Smooth muscle cell (in vitro differentiated cells): ENCODE measurements at regions not wholly inside any gene's neighbourhood (a gene's known extent, or its start where the extent isn't known, plus 50 kb on each side); places are given as distances from the start of the nearest gene placed in this dataset.
"Not testable (repeated sequence)": the region's sequence is repeated elsewhere in the genome, so short reads cannot be mapped to it uniquely, and the experiment has no call there.

Experiments
- DNase-seq: peaks from one replicate; lab custom pipeline; 2025; ENCODE audit not compliant: unreplicated experiment; lab: John Stamatoyannopoulos, UW
- H2AFZ ChIP-seq: fragments of 200-600 bp; sonication (generic); 2 replicates; pipeline ENCODE4 v1.6.0; 2016; ENCODE audit warnings: antibody characterized with exemption, low read depth, mild to moderate bottlenecking
- H3F3A ChIP-seq: fragments of 200-600 bp; sonication (generic); 2 replicates; pipeline ENCODE4 v1.6.0; 2017; ENCODE audit warnings: antibody characterized with exemption, low read depth
- H3K27ac ChIP-seq: fragments of 200-600 bp; sonication (generic); 2 replicates; pipeline ENCODE4 v1.5.1; 2016; ENCODE audit warnings: low read depth, mild to moderate bottlenecking
- H3K27me3 ChIP-seq: fragments of 200-600 bp; sonication (generic); 2 replicates; pipeline ENCODE4 v1.6.1; 2016; ENCODE audit warnings: low read depth, mild to moderate bottlenecking
- H3K36me3 ChIP-seq: fragments of 200-600 bp; sonication (generic); 2 replicates; pipeline ENCODE4 v1.5.1; 2016; ENCODE audit warnings: low read depth
- H3K4me1 ChIP-seq: fragments of 200-600 bp; sonication (generic); 2 replicates; pipeline ENCODE4 v1.5.1; 2016; ENCODE audit warnings: low read depth
- H3K4me2 ChIP-seq: fragments of 200-600 bp; sonication (generic); 2 replicates; pipeline ENCODE4 v1.6.0; 2016; ENCODE audit warnings: mild to moderate bottlenecking
- H3K4me3 ChIP-seq: fragments of 200-600 bp; sonication (generic); 2 replicates; pipeline ENCODE4 v1.5.1; 2016; ENCODE audit warnings: mild to moderate bottlenecking
- H3K79me2 ChIP-seq: fragments of 200-600 bp; sonication (generic); 2 replicates; pipeline ENCODE4 v1.6.0; 2016; ENCODE audit warnings: low read depth, mild to moderate bottlenecking
- H3K9ac ChIP-seq: fragments of 200-600 bp; sonication (generic); 2 replicates; pipeline ENCODE4 v1.6.0; 2016; ENCODE audit warnings: low read depth
- H3K9me3 ChIP-seq: fragments of 200-600 bp; sonication (generic); replicated peaks from 2 replicates; pipeline ENCODE4 v1.5.1; 2016; ENCODE audit warnings: low read depth
- H4K20me1 ChIP-seq: fragments of 200-600 bp; sonication (generic); 2 replicates; pipeline ENCODE4 v1.6.0; 2016; ENCODE audit warnings: low read depth
- WGBS: methylation state at CpG from one replicate; pipeline ENCODE4 v1.1.7; 2016; ENCODE audit warnings: low lambda C conversion rate; 5-methylcytosine and 5-hydroxymethylcytosine counted together
- TF ChIP-seq, protein P1 (sequence below): fragments of 200-600 bp; sonication (generic); IDR thresholded peaks from 2 replicates; pipeline ENCODE4 v1.5.1; 2017; ENCODE audit warnings: borderline replicate concordance, mild to moderate bottlenecking, antibody characterized with exemption; ENCODE audit not compliant: insufficient read depth, poor library complexity, severe bottlenecking

DNA sequence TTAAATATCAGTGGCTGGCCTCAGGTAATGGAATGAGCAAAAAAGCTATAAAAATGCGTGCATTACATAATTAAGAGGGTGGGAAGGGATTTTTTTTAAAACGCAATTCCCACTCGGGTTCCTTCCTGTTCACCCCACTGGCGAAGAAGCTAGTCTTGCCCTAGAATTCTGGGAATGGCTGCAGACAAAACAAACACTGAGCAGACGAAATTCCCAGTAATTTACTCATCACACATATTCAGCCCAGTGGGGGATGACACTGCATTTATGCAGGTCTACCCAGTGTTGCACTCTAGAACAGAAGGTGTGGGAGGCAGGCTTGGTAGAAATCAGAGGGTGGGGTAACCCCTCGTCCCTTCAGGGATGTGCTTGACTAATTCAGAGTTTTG is 2695.0 kb upstream of the DEFB115 start:
- H3F3A ChIP-seq: peaks cover 5% of the 10 kb centered on the region
- H3K27me3 ChIP-seq: no peaks in the 10 kb centered on the region
- H3K9me3 ChIP-seq: peaks cover 3% of the 10 kb centered on the region
- H3K4me3 ChIP-seq: peak overlapping the region; percentile 8
- no peak for DNase-seq
- no peaks in the 10 kb centered on the region for H3K79me2 ChIP-seq
- peak overlapping the region; percentile 70 for H3K9ac ChIP-seq
- H3K27ac ChIP-seq: peak overlapping the region; percentile 94
- H3K4me2 ChIP-seq: peak overlapping the region; percentile 66
- H4K20me1 ChIP-seq: no peaks in the 10 kb centered on the region
- H3K4me1 ChIP-seq: no peaks in the 10 kb centered on the region
- no peaks in the 10 kb centered on the region for H3K36me3 ChIP-seq
- peak overlapping the region; percentile 34 for H2AFZ ChIP-seq
- TF ChIP-seq, protein P1, sequence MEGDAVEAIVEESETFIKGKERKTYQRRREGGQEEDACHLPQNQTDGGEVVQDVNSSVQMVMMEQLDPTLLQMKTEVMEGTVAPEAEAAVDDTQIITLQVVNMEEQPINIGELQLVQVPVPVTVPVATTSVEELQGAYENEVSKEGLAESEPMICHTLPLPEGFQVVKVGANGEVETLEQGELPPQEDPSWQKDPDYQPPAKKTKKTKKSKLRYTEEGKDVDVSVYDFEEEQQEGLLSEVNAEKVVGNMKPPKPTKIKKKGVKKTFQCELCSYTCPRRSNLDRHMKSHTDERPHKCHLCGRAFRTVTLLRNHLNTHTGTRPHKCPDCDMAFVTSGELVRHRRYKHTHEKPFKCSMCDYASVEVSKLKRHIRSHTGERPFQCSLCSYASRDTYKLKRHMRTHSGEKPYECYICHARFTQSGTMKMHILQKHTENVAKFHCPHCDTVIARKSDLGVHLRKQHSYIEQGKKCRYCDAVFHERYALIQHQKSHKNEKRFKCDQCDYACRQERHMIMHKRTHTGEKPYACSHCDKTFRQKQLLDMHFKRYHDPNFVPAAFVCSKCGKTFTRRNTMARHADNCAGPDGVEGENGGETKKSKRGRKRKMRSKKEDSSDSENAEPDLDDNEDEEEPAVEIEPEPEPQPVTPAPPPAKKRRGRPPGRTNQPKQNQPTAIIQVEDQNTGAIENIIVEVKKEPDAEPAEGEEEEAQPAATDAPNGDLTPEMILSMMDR: no peak
- WGBS: 39% methylated on average over 6 of the region's 6 CpGs

DNA sequence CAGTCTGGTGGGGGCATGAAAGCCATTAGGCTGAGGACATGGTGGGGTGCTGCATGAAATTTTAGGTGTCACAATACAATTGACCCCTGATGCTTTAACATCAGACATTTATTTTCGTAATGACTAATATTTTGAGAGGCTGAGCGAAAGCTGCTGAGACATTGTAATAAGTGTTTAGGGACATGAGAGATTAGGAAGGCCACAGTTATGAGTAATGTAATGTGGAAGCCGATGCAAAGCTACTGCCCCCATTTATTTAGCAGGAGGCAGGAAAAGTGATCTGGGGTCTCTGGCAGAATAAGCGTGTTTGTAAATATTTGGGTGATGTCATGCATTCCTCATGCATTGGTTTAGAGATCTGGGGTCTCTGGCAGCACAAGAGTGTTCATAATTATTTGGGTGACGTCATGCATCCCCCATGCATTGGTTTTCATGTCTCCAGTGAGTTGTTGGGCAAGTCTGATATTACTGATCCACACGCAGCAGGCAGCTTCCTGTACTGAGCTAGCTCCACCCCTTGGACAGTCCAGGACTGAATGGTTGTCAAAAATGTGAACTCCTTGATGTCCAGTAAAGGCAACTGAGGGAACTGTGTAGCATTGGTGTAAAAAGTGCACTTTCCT is 2694.5 kb upstream of the DEFB115 start:
- peak overlapping the region; percentile 66 for H3K4me2 ChIP-seq
- not testable (repeated sequence) for H3K36me3 ChIP-seq, DNase-seq, H3K79me2 ChIP-seq, H3K9me3 ChIP-seq, H3K4me3 ChIP-seq, H3F3A ChIP-seq, H3K27me3 ChIP-seq, H3K4me1 ChIP-seq, H4K20me1 ChIP-seq
- peak overlapping the region; percentile 73 for H3K9ac ChIP-seq
- WGBS: 42% methylated on average over 6 of the region's 6 CpGs
- H3K27ac ChIP-seq: peak overlapping the region; percentile 94
- peak overlapping the region; percentile 24 for H2AFZ ChIP-seq

DNA sequence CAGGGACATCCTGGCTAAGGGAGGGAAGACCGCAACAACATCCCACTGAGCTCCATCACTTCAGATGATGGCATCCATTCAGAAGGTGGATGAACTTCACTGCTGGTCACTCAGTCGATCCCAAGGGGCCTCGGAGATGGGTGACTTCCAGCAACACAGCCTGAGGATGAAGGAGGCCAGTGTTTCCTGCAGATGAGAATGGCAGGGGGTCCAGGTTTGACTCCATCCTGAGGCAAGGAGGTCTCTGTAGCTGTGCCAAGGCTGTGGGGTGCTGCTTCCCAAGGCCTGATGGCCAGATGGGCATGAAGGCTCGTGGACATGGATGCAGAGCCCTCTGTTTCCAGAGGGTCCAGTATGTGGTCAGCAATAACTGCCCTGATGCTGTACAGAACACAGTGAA is 2693.4 kb upstream of the DEFB115 start:
- peak overlapping the region; percentile 73 for H3K9ac ChIP-seq
- not testable (repeated sequence) for H2AFZ ChIP-seq, H3K4me1 ChIP-seq, H3K4me3 ChIP-seq, H3K9me3 ChIP-seq, H3K79me2 ChIP-seq, H3K36me3 ChIP-seq, DNase-seq, H4K20me1 ChIP-seq, H3K27me3 ChIP-seq, H3F3A ChIP-seq, H3K4me2 ChIP-seq
- H3K27ac ChIP-seq: peak overlapping the region; percentile 94
- 65% methylated on average over 4 of the region's 4 CpGs for WGBS

DNA sequence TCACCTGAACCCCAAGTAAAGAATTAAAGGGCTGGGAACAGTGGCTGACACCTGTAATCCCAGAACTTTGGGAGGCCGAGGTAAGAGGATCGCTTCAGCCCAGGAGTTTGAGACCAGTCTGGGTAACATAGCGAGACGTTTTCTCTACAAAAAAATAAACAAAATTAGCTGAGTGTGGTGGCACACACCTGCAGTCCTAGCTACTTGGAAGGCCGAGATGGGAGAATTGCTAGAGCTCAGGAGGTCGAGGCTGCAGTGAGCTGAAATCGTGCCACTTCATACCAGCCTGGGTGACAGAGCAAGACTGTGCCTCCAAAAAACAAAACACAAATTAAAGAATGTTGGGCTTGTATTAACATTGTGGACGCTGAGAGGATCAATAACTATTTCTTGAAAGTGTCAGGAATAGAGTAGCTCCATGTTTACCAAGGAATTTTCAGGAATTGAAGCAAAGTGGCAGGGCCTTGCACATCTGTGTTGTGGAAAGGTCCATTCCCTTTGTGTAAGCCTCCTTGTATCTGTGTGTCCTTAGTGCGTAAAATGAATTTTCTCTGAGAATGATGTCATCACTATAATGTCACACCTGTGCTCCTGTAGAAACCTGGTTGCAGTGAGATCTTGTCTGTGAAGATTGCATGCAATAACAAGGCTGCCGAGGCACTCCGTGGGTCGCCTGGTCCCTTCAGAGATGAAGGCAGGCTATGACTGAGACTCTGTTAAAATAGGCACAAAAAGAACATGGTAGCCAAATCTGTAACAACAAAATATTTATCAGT is 2692.6 kb upstream of the DEFB115 start:
- not testable (repeated sequence) for DNase-seq, H4K20me1 ChIP-seq, H3F3A ChIP-seq, H3K9ac ChIP-seq, H3K4me2 ChIP-seq, H2AFZ ChIP-seq, H3K4me3 ChIP-seq, H3K79me2 ChIP-seq, H3K9me3 ChIP-seq, H3K4me1 ChIP-seq, H3K27me3 ChIP-seq, H3K36me3 ChIP-seq, H3K27ac ChIP-seq
- 56% methylated on average over 12 of the region's 12 CpGs for WGBS

DNA sequence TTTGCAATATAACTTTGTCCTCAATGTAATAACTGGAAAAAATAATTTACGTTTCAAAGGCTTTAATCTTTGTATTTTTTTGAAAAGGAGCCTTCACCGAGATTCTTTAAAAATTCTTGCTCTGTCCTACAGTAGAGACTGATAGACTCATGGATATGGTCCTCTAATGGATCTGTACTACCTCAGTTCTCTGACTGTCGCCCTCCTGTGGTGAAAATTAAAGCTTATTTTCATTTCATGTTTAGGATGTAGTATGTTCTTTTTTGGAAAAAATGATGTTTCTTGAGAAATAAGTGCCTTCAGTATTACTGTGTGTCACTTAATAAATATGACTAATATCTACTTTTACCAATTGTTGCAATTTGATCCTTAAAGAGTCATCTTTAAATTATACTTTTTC is 2681.5 kb upstream of the DEFB115 start:
- H2AFZ ChIP-seq, H3K9ac ChIP-seq, H3F3A ChIP-seq, H3K36me3 ChIP-seq, DNase-seq, H4K20me1 ChIP-seq, H3K9me3 ChIP-seq, H3K27ac ChIP-seq, H3K4me1 ChIP-seq, H3K79me2 ChIP-seq, H3K4me3 ChIP-seq, H3K27me3 ChIP-seq, H3K4me2 ChIP-seq: not testable (repeated sequence)
- TF ChIP-seq, protein P1: peak; percentile 44
- WGBS: 45% methylated on average over 3 of the region's 3 CpGs

DNA sequence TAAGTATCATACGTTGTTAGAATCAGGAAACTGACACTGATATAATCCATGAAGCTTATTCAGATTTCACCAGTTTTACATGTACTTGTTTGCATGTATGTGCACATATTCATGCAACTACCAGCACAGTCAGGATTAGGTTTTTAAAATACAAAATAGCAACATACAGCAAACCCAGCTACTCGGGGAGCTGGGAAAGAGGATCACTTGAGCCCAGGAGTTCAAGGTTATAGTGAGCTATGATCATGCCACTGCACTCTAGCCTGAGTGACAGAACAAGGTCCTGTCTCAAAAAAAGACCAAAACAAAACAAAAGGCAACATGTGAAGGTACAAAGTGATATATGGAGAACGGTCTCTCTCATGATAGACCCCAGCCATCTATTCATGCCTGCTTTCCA is 2665.8 kb upstream of the DEFB115 start:
- not testable (repeated sequence) for H3K9me3 ChIP-seq, H3K4me2 ChIP-seq, H3K79me2 ChIP-seq, H3K27ac ChIP-seq, H3K27me3 ChIP-seq, H3K9ac ChIP-seq, H3K4me1 ChIP-seq, H3F3A ChIP-seq, H4K20me1 ChIP-seq, H3K36me3 ChIP-seq, H2AFZ ChIP-seq, H3K4me3 ChIP-seq, DNase-seq
- 76% methylated on average over 3 of the region's 3 CpGs for whole genome bisulfite sequencing

DNA sequence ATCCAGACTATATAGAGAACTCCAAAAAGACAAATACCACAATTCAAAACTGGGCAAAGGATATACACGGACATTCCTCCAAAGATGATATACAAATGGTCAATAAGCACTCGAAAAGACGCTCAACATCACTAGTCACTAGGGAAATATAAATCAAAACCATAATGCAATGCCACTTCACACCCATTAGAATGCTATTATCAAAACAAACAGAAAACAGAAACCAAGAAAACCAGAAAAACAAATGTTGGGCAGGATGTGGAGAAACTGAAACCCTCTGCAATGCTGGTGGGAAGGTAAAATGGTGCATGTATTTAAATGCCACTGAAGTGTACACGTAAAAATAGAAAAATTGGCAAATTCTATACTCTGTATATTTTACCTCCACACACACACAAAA is 2664.1 kb upstream of the DEFB115 start:
- not testable (repeated sequence) for H3K9ac ChIP-seq, H3F3A ChIP-seq, H3K27ac ChIP-seq, H3K36me3 ChIP-seq, DNase-seq, H3K9me3 ChIP-seq, H3K79me2 ChIP-seq, H4K20me1 ChIP-seq, H2AFZ ChIP-seq, H3K27me3 ChIP-seq, H3K4me2 ChIP-seq, H3K4me3 ChIP-seq, H3K4me1 ChIP-seq
- 87% methylated on average over 4 of the region's 4 CpGs for WGBS
